Activated CD8-positive, alpha-beta T cell treated with anti-CD3 and anti-CD28 coated beads for 36 hours (primary cell): ENCODE measurements at regions not wholly inside any gene's neighbourhood (a gene's known extent, or its start where the extent isn't known, plus 50 kb on each side); places are given as distances from the start of the nearest gene placed in this dataset.

ENCODE experiments used
- ATAC-seq: fragments of 200-7000 bp; cut with Tn5 transposase; one replicate; pipeline ENCODE4 v1.10.0; 2021; ENCODE audit warnings: mild to moderate bottlenecking, moderate library complexity
- CTCF ChIA-PET: fragments of 350-600 bp; sonication (Branson Sonifier 250); formaldehyde crosslinking; loops from one replicate; lab custom pipeline; 2021; ENCODE audit warnings: antibody characterized with exemption; lab: Charles Lee
- POLR2A ChIA-PET: fragments of 350-600 bp; sonication (Branson Sonifier 250); formaldehyde crosslinking; loops from one replicate; lab custom pipeline; 2021; ENCODE audit warnings: antibody characterized with exemption; lab: Charles Lee
- DNase-seq: peaks from one replicate; pipeline ENCODE4 v3.0.0-alpha.2; 2020
- H3K27ac Mint-ChIP-seq: one replicate; pipeline ENCODE4 v1.8.0; 2021; ENCODE audit warnings: mild to moderate bottlenecking, mixed read lengths
- H3K27me3 Mint-ChIP-seq: one replicate; pipeline ENCODE4 v1.8.0; 2021; ENCODE audit warnings: mixed read lengths
- H3K36me3 Mint-ChIP-seq: one replicate; pipeline ENCODE4 v1.8.0; 2021; ENCODE audit warnings: low read depth, mixed read lengths
- H3K4me1 Mint-ChIP-seq: one replicate; pipeline ENCODE4 v1.8.0; 2021; ENCODE audit warnings: low read depth, mixed read lengths
- H3K4me3 Mint-ChIP-seq: one replicate; pipeline ENCODE4 v1.8.0; 2021; ENCODE audit warnings: mild to moderate bottlenecking, moderate library complexity, mixed read lengths
- H3K9me3 Mint-ChIP-seq: one replicate; pipeline ENCODE4 v1.8.0; 2021; ENCODE audit warnings: mixed read lengths
- intact Hi-C: fragments of 100-400 bp; cut with micrococcal nuclease; formaldehyde crosslinking; loops from one replicate; pipeline ENCODE4 v1.10.0; 2022
- TF ChIP-seq, protein P1 (sequence below): fragments of 200-600 bp; IDR thresholded peaks from one replicate; pipeline ENCODE4 v1.8.0; 2022; ENCODE audit warnings: antibody characterized with exemption, mild to moderate bottlenecking

GRCh38 chr7:52775876-52776275 is 259.6 kb upstream of the POM121L12 start:
- H3K4me3 Mint-ChIP-seq, result no peak overlapping the region
- ATAC-seq, result no peak
- no peak overlapping the region for H3K27ac Mint-ChIP-seq
- ChIA-PET CTCF (no interaction called here), POLR2A (no interaction called here)
- no peaks in the 10 kb centered on the region for H3K4me1 Mint-ChIP-seq
- H3K9me3 Mint-ChIP-seq, result peaks cover 9% of the 10 kb centered on the region
- no peak for DNase-seq
- no peaks in the 10 kb centered on the region for H3K36me3 Mint-ChIP-seq
- TF ChIP-seq, protein P1, sequence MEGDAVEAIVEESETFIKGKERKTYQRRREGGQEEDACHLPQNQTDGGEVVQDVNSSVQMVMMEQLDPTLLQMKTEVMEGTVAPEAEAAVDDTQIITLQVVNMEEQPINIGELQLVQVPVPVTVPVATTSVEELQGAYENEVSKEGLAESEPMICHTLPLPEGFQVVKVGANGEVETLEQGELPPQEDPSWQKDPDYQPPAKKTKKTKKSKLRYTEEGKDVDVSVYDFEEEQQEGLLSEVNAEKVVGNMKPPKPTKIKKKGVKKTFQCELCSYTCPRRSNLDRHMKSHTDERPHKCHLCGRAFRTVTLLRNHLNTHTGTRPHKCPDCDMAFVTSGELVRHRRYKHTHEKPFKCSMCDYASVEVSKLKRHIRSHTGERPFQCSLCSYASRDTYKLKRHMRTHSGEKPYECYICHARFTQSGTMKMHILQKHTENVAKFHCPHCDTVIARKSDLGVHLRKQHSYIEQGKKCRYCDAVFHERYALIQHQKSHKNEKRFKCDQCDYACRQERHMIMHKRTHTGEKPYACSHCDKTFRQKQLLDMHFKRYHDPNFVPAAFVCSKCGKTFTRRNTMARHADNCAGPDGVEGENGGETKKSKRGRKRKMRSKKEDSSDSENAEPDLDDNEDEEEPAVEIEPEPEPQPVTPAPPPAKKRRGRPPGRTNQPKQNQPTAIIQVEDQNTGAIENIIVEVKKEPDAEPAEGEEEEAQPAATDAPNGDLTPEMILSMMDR, result no peak
- intact Hi-C loops, result no loop called here
- H3K27me3 Mint-ChIP-seq, result no peaks in the 10 kb centered on the region

DNA sequence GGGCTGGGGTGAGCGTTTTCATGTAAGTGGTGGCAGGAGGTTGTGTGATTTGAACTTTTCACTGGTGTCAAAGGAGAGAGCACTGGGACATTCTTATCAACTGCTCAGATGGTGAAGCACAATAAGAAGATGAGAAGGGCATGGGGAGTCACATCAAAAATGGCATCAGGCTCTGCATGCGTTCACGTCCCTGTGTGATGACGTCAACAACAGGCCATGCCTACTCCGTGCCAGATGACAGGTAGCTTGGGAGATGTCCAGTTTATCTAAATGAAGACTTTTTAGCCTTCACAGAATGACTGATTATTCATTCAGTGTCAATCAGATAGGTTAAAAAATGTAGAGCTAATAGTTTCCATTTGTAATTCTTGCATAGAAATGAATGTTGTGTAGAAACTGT is 264.3 kb upstream of the POM121L12 start:
- H3K27me3 Mint-ChIP-seq, result no peaks in the 10 kb centered on the region
- H3K9me3 Mint-ChIP-seq, result peaks cover 6% of the 10 kb centered on the region
- no peak overlapping the region for H3K27ac Mint-ChIP-seq
- DNase-seq (no peak), ATAC-seq (no peak)
- no peak overlapping the region for H3K4me3 Mint-ChIP-seq
- CTCF ChIA-PET, result no interaction called here
- no peaks in the 10 kb centered on the region for H3K36me3 Mint-ChIP-seq
- TF ChIP-seq, protein P1, result no peak
- POLR2A ChIA-PET, result no interaction called here
- intact Hi-C loops, result no loop called here
- H3K4me1 Mint-ChIP-seq, result no peaks in the 10 kb centered on the region

DNA sequence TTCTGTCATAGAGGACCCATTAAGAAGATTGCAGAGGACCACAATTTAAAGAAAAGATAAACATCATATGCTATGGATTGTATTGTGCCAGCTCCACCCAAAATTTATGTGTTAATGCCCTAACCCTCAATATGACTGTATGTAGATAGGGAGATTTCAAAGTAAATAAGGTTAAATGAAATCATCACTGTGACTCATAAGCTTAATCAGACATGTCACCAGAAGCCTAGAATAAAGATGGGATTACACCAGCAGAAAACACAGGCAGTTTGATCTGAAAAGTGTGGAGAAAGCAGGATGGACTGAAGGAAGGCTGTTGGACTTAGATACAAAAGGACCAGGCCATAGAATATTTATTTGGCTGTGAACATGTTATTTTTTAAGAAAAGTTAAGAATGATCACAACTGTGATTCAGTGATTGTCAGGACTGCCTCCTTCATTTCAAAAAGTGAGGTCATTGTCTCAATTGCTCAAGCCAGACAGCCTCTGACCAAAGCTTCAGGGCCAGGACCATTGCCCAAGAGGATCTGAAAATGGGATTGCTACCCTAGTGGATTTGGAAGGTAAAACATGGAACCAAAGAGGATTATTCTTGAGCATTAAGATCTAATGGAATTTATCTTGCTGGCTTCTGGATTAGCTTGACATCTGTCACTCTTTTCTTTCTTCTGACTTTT is 270.8 kb upstream of the POM121L12 start:
- no peak overlapping the region for H3K4me3 Mint-ChIP-seq
- ChIA-PET POLR2A (no interaction called here), CTCF (no interaction called here)
- no peaks in the 10 kb centered on the region for H3K27me3 Mint-ChIP-seq
- TF ChIP-seq, protein P1, result no peak
- H3K36me3 Mint-ChIP-seq, result no peaks in the 10 kb centered on the region
- intact Hi-C loops, result no loop called here
- H3K27ac Mint-ChIP-seq, result no peak overlapping the region
- H3K4me1 Mint-ChIP-seq, result no peaks in the 10 kb centered on the region
- DNase-seq, result no peak
- peaks cover 13% of the 10 kb centered on the region for H3K9me3 Mint-ChIP-seq
- ATAC-seq, result no peak

- Mint-ChIP-seq H3K9me3 (peaks cover 6% of the 10 kb centered on the region), H3K4me1 (no peaks in the 10 kb centered on the region), H3K27ac (no peak overlapping the region), H3K36me3 (no peaks in the 10 kb centered on the region), H3K4me3 (no peak overlapping the region), H3K27me3 (no peaks in the 10 kb centered on the region)
- no peak for DNase-seq
- TF ChIP-seq, protein P1, result no peak
- intact Hi-C loops, result no loop called here
- no peak for ATAC-seq
- POLR2A ChIA-PET, result no interaction called here
- CTCF ChIA-PET, result no interaction called here
These were observed 277.1 kb upstream of the POM121L12 start for GRCh38 chr7:52758356-52758755.

DNA sequence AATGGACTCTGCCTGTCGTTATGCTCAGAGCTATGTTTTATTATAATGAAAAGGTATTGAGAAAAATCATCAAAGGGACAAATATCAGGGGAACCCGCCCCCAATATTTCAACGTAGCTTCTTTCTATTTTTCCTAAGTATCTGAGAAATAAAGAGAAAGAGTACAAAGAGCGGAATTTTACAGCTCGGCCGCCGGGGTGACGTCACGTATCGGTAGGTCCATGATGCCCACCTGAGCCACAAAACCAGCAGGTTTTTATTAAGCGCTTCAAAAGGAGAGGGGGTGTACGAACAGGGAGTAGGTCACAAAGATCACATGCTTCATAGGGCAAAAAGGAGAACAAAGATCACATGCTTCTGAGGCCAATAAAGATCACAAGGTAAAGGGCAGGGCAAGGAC is 281.6 kb upstream of the POM121L12 start:
- CTCF ChIA-PET, result no interaction called here
- intact Hi-C loops, result no loop called here
- no peaks in the 10 kb centered on the region for H3K36me3 Mint-ChIP-seq
- H3K27ac Mint-ChIP-seq, result no peak overlapping the region
- H3K4me1 Mint-ChIP-seq, result no peaks in the 10 kb centered on the region
- POLR2A ChIA-PET, result no interaction called here
- peaks cover 5% of the 10 kb centered on the region for H3K9me3 Mint-ChIP-seq
- TF ChIP-seq, protein P1, result no peak
- DNase-seq (no peak), ATAC-seq (no peak)
- no peak overlapping the region for H3K4me3 Mint-ChIP-seq
- H3K27me3 Mint-ChIP-seq, result no peaks in the 10 kb centered on the region
